ENCODE measurements at regions not wholly inside any gene's neighbourhood (a gene's known extent, or its start where the extent isn't known, plus 50 kb on each side); places are given as distances from the start of the nearest gene placed in this dataset.
"Not testable (repeated sequence)": the region's sequence is repeated elsewhere in the genome, so short reads cannot be mapped to it uniquely, and the experiment has no call there.

- no peak for DNase-seq
These were observed 106.7 kb downstream of the RAP2B start for GRCh38 chr3:153268564-153269279.

GRCh38 chr3:153269730-153270129 is 107.7 kb downstream of the RAP2B start:
- no peak for DNase-seq

- DNase-seq: no peak
These were observed 111.2 kb downstream of the RAP2B start for GRCh38 chr3:153273217-153273616.

GRCh38 chr3:153273767-153274435 is 111.9 kb downstream of the RAP2B start:
- no peak for DNase-seq

GRCh38 chr3:153274561-153274960 is 112.5 kb downstream of the RAP2B start:
- no peak for DNase-seq

- no peak for DNase-seq
These were observed 113.5 kb downstream of the RAP2B start for GRCh38 chr3:153275514-153275913.

GRCh38 chr3:153277029-153277428 is 115.0 kb downstream of the RAP2B start:
- no peak for DNase-seq

GRCh38 chr3:153281236-153281997 is 119.4 kb downstream of the RAP2B start:
- DNase-seq: not testable (repeated sequence)

GRCh38 chr3:153282355-153282754 is 120.3 kb downstream of the RAP2B start:
- no peak for DNase-seq

- no peak for DNase-seq
These were observed 122.4 kb downstream of the RAP2B start for GRCh38 chr3:153284282-153284938.

- no peak for DNase-seq
These were observed 123.2 kb downstream of the RAP2B start for GRCh38 chr3:153285194-153285641.

- no peak for DNase-seq
These were observed 124.0 kb downstream of the RAP2B start for GRCh38 chr3:153285982-153286381.

GRCh38 chr3:153287017-153287416 is 125.0 kb downstream of the RAP2B start:
- DNase-seq: no peak

- no peak for DNase-seq
These were observed 127.3 kb downstream of the RAP2B start for GRCh38 chr3:153289334-153289808.

- DNase-seq: no peak
These were observed 128.4 kb downstream of the RAP2B start for GRCh38 chr3:153290268-153291015.

GRCh38 chr3:153291059-153291685 is 129.1 kb downstream of the RAP2B start:
- no peak for DNase-seq

GRCh38 chr3:153293265-153293664 is 131.2 kb downstream of the RAP2B start:
- no peak for DNase-seq

GRCh38 chr3:153295901-153296300 is 133.9 kb downstream of the RAP2B start:
- DNase-seq: no peak

- DNase-seq: no peak
These were observed 143.2 kb downstream of the RAP2B start for GRCh38 chr3:153305189-153305588.

GRCh38 chr3:153311541-153311940 is 149.5 kb downstream of the RAP2B start:
- DNase-seq: no peak

GRCh38 chr3:153313302-153313965 is 151.4 kb downstream of the RAP2B start:
- DNase-seq: no peak

Measured in right kidney (tissue), 1 donor.